NCI-H1417 (cell line): ENCODE measurements at regions not wholly inside any gene's neighbourhood (a gene's known extent, or its start where the extent isn't known, plus 50 kb on each side); places are given as distances from the start of the nearest gene placed in this dataset.
"Not testable (repeated sequence)": the region's sequence is repeated elsewhere in the genome, so short reads cannot be mapped to it uniquely, and the experiment has no call there.

Experiments used
- DNase-seq, 3 experiments: peaks; one replicate each; lab custom pipeline; 2025; lab: John Stamatoyannopoulos, UW

DNA sequence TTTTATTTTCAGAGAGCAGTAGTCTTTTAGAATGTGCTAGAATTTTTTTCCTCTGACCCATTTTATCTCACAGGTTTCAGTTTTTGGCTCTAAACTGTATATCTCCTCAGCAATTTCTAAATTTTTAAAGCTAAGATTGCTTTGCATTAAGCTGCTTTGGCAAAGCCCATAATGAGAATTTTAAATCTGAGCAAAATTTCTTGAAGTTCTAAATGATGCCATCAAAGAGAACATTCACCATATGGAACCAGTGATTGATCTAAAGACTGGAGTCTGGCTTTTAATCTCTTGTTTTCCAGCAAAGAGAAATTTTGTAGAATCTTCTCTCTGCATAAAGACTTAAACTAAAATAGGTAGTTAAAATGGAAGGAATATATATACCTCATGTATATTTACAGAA lies 313.6 kb downstream of the TBC1D32 start:
- DNase-seq = no peak

DNA sequence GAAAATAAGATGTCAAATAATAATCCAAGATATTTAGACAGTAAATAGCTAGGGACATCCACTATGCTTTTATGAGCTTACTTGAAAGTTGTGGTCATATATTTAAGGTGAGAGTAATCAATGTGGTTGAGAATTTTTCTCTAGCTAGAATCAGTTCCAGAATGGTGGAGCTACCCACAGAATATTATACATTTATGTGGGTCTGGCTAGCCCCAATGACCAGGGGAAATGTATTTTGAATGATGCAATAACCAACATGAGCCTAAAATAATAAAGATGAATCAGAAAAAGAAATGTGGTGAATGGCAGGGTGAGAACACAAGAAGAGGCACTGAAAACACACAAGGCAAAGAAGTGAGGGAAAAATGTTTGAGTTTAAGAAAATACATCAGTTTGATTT lies 325.7 kb downstream of the TBC1D32 start:
- no peak for DNase-seq

DNA sequence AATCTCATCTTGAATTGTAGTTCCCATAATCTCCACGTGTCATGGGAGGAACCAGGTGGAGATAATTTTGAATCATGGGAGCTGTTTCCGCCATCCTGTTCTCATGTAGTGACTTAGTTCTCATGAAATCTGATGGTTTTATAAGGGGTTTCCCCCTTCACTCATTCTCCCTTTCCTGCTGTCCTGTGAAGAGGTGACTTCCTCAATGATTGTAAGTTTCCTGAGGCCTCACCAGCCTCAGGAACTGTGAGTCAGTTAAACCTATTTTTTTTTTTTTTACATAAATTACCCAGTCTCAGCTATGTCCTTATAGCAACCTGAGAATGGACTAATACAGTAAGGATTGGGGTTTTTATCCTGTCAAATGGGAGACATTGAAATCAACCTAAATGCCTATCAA lies 328.3 kb downstream of the TBC1D32 start:
- DNase-seq = no peak

DNA sequence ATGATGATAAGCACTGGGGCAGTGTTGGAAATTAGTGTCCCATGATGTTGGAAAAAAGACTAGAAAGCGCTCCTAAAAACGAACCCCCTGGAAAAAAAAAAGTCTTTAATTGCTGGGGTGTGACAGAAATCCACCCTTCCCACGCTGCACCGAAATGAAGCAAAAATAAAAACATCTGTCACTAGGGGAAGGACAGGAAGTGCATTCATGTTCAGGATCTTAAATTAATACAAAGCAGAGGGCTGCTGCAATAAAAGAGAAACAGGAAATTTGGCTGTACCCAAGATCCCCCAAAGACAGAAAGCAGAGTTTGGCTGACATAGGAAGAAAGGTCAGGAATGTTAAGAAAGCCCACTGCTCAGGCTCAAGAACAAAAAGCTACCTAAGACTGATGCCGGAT lies 333.9 kb downstream of the TBC1D32 start:
- no peak for DNase-seq

DNA sequence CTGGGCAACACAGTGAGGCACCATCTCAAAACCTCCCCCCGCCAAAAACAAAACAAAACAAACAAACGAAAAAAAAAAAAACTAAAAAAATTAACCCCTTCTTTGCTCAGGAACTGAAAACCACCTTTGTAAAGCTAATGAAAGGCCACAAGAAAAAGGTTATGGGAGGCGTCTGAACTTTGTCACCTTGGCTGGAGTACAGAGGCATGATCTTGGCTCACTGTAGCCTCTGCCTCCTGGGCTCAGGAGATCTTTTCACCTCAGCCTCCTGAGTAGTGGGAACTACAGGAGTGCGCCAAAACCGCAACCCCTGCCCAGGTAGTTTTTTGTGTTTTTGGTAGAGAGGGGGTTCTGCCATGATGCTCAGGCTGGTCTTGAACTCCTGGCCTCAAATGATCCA lies 337.9 kb downstream of the TBC1D32 start:
- DNase-seq = no peak

DNA sequence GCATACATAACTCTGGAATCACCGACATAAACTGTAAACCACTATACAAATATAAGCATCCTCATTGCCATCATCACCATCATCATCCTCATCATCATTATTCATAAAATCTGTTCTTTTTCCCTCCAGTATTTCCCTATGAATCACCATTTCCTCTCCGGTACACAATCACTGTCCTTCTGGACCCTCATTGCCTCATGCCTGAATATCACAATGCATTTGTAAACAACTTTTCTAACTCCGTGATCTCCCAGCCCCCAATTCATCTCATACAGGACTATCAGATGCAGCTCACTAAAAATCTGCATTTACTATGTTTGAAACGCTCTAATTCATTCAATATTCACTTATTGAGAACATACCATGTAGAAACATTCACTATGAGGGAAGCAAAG lies 339.7 kb downstream of the TBC1D32 start:
- DNase-seq = no peak

DNA sequence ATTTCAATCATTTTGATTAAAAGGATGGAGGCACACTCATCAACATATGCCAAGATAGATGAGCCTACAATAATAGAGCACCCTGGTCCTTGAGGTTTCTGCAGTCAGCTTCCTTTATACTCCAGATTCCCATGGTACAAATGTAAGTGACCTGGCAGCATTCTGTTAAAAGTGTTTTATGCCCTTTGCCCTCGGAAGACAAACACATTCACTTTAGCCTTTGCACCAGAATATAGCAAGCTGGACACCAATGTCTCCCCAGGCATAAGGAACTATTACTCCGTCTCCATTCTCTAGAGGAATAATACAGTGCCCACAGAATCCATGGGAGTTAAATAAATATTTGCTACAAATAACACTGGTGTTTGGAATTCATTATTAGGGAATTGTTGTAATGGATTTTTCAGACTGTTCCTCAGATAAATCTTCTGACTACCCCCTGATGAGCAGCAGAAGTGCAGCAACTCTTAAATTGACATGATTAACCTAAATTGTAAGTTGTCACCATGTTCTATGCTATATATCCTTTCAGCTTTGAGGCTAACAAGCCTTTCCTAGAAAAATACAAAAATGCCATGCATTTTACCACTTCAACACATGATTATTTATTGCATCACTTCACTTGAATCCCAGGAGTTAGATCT lies 340.2 kb downstream of the TBC1D32 start:
- peak in 1 of 3 experiments; percentile 2 for DNase-seq

DNA sequence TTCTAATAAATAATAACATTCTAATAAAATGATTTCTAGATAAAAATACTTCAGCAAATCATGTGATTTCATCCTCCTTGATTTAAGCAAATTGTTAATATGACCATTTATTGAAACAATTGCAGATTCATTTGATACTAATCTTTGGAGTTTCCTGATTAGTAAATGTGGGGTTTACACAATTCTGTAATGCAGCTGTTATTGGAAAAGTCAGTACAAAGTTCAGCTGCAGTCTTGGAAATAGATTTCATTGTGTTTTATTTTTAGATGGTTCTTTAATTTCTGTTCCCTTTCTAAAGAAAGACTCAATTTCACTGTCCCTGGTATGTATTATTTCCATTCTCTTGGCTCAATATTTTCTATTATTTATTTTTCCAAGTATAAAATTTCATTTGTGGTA lies 342.0 kb downstream of the TBC1D32 start:
- DNase-seq = no peak

DNA sequence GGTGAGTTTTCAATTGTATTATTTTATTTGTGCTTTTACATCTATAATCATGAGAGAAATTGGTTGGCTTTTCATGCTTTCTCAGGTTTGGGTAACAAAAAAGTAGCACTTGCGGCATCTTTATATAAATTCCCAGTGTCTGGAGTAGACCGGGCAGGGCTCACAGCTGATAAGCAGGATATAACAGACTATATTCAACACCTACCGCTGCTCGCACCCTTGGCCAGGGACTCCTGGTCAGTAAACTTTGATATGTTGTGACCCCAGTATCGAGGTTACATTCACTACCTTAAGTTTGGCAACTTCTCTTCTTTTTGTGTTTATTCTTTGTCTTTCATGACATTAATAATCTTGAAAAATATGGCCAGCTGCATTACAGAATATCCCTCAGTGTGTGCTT lies 343.4 kb downstream of the TBC1D32 start:
- no peak for DNase-seq

DNA sequence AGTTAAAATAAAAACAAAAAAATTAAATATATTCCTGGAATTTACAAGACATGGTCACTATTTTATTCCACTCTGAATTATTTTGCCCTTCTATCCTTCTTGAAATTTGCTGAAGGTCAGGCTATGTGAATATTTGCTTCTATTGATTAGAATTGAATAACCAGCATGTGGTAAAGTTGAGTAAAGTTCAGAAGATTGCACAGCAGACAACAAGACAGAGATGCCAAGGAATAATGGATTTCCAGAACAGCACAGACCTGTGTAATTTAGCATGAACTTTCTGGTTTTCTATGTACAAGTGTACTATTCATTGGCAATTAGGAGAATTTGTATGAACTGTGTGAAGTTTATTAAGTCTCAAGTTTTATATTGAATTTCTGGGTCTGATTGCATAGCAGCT lies 352.4 kb downstream of the TBC1D32 start:
- no peak for DNase-seq

DNA sequence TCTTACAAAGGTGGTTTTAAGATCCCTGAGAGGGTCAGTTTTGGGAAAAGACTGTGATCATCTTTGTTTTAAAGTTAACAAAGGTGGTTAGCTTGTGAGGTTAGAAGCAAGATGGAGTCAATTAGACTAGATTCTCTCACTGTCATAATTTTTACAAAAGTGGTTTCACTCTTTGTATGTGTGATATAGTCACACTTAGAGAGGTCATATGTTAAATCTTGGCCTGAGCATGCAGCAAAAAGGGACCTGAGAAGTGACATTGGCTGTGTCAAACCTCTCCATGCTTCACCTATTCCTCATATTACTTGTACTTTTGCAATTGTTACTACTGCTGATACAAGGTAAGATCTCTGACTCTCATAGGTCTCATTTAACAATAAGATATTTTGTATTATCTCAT lies 368.0 kb downstream of the TBC1D32 start:
- DNase-seq = no peak

DNA sequence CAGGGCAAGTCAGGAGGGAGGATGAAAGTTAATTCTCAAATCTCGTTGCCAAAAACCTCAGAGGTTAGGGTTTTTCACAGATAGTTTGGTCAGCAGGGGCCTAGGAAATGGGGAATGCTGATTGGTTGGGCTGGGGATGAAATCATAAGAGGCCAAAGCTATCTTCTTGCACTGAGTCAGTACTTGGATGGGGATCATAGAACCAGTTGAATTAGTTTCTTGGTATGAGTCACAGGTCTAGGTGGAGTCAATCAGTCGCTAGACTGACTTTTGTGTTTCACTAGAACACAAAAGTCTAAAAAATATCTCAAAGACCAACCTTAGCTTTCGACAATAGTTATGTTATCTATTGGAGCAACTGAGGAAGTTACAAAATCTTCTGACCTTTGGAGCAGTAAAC lies 368.5 kb downstream of the TBC1D32 start:
- no peak for DNase-seq

DNA sequence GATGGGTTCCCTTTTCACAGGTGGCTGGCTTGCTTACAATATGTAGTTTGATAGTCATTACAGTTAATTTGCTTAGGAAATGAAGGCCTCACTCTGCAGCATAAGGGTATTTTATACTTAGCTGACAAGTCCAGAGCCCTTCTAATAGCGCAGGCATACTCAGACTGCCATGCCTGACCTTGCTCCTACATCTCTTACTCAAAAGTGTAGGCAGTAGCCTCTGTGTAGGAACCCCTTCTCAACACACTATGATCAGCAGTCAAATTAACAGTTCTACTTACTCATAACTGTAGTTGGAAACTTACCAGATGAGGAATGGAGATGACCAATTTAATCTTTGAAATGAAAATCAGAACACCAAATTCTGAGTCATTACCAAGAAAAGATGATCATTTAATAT lies 373.5 kb downstream of the TBC1D32 start:
- no peak for DNase-seq

DNA sequence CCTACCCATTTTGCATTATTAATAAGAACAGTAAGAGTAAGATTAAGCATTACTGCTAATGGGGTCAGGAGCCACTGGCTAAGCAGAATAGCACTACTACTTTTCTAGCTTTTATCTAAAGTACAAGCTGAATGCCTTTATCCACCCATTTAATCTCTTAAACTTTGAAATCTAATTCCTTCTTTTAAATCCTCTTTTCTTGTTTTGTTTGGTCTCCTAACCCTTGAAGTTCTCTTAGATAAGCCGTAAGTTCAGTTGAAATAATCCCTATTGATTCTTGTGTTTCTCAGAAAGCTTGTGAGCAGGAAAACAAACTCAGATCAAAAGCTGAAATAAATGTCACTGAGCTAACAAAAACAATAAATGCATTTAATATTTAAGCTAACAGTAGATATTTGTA lies 380.2 kb downstream of the TBC1D32 start:
- no peak for DNase-seq

DNA sequence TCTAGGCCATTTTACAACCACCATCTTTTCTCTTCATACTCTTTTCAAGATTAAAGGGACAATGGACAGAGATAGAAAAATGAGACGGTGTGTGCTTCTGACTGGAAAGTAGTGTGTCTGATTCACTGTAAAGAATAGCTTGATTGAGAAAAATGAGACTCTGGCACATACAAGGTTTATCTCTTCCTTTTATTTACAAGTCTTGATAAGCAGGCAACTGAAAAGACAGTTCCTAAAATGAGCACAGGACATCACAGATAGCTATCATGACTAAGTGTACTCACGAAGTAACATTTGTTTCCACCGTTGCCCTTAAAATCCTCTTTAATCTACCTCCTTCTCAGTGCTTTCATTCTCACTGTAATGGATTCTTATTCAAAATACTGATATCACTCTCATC lies 383.0 kb downstream of the TBC1D32 start:
- DNase-seq = no peak

DNA sequence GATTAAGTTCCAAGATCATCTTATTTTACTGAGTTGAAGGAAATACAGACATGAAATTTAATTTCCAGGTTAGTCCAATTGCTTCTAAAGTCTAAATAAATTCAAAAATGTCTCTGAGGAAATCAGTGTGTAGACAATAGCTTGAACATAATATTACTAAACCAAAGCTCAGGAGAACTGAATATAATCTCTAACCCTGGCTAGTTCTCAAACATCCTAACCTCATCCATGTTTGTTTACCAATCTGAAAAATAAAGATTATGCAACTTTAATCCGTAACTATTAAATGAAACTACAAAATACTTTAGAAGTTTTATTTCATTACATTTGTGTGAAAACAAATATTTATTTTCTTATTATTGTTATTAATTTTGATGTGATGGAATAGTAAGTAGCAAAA lies 387.2 kb downstream of the TBC1D32 start:
- no peak for DNase-seq

DNA sequence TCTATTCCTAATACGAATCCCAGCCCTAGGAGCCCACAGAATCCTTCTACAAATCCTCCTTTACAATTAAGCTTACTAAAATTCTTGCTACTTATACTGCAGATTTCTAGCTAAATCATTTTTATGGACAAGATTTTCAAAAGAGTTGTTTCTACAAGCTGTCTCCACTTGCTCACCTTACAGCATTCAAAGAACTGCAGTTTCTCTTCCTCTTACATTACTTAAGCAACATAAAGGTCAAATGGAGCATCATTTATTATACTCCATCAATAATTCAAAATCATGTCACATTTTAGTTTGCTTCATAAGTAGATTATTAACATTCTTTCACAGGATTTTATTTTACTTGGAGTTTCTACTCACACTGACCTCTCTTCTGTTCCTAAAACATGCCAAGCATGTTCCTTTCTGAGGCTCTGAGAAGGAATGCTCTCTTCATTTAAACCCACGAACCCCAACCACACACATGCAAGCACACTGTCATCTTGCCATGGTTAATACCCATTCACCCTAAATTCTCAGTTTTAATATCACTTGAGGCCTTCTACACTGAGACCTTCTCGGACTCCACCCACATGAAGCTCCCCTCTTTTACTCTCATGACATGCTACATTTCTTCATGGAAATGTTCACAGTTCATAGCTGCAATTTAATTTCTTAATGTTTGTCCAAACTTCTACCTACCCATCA lies 388.2 kb downstream of the TBC1D32 start:
- DNase-seq = no peak

DNA sequence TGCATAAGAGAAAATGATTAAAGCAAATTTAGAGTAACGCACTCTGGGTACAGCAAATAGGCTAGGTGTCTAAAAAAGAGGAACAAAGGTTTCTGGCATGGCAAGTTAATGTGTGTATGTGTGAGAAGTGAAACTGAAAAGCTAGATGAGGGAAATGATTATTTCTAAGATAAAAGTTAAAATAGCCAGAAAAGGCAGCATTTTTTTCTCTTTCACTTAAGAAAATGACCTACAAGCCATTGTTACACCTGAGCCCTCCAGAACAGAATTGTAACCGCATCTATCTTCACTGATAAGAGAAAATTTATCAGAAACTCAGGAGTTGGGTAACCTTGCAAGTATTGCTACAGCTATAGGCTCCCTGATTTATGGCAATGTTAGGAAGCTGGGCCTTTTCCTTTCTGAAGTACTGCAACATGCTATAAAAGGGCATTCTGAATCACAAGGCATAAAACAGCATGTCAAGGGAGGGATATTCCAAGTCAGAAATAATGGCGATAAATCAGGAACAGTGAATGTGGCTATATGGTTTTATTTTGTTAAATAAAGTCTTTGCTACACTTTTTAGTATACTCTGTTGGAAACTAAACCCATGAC lies 395.3 kb downstream of the TBC1D32 start:
- no peak for DNase-seq

DNA sequence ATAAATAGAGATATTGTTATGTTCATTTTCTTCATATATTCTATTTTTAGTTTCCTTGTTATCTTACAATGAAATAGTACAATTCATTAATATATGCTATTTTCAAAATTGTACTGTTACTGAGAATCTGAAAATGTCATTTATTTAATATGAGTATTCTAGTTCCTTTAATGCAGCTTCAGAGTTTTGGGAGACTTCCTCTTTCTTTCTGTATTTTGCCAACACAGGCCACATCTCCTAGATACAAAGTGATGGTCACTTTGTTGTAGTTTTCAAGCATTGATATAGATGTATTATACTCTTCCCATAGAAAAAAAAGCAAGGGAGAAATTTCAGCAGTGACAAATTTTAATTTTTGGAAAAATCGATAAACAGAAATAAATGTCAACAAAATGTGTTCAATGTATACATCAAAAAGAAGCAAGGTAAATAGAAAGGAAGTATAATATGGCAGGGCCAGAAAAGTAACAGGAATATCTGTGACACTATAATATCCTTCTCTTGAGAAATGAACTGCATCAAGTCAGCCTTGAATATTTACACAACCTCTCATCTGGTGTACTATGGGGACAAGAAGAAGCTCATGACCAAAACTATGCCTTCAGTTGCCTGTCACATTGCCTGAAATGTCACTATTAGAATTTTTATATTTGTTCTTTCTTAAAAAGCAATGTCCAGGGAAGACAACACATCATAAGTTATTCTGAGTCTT lies 396.0 kb downstream of the TBC1D32 start:
- DNase-seq = no peak

DNA sequence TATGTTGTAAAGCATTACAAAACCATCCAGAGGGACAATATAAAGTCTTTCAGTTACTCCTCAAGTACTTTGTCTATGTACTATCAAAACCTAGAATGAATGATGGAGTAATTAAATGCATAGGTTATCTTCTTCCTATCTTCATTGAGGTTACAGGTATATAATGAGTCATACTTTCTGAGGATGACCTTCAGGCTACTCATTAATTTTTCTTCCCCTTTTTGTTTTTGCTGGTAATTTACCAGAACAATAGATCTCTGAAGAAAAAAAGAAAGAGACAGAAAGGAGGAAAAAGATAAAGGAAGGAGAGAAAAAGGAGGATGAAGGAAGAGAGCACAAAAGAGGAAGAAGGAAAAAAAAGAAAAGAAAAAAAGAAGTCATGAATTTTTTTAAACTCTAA lies 398.4 kb downstream of the TBC1D32 start:
- DNase-seq = no peak

DNA sequence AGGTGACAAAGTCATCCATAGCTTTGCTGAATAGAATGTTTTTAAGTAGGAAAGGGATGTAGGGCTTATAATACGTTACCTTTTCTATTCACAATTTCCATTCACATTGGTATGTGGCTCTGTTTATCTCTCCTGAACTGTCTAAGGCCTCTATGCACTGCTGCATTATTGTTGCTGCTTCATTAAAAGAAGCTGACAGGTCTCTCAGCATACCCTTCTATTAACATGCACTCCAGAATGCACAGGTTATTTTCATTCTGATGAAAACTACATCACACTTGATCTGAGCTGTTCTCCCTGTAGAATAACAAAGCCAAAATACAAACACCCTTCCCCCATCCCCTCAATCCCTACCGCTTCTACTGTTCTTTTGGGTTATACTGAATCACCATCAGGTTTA lies 399.3 kb downstream of the TBC1D32 start:
- DNase-seq = peak in 1 of 3 experiments; percentile 5

DNA sequence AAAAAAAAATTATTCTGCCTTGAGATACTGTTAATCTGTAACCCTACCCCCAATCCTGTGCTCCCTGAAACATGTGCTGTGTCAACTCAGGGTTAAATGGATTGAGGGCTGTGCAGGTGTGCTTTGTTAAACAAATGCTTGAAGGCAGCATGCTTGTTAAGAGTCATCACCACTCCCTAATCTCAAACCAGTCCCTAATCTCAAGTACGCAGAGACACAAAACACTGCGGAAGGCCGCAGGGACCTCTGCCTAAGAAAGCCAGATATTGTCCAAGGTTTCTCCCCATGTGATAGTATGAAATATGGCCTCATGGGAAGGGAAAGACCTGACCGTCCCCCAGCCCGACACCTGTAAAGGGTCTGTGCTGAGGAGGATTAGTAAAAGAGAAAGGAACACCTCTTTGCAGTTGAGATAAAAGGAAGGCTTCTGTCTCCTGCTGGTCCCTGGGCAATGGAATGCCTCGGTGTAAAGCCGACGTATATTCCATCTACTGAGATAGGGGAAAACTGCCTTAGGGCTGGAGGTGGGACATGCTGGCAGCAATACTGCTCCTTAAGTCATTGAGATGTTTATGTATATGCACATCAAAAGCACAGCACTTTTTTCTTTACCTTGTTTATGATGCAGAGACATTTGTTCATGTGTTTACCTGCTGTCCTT lies 402.6 kb downstream of the TBC1D32 start:
- DNase-seq = not testable (repeated sequence)
